ENCODE measurements at regions not wholly inside any gene's neighbourhood (a gene's known extent, or its start where the extent isn't known, plus 50 kb on each side); places are given as distances from the start of the nearest gene placed in this dataset.

GRCh38 chr1:239958063-239958462, 133.6 kb upstream of the FMN2 start:
- no peak for TF ChIP-seq CTCF (IDR thresholded peaks at IDR 0.05)
- no peak for TF ChIP-seq POLR2A (IDR thresholded peaks at IDR 0.05)

Data from esophagus squamous epithelium (tissue), 4 donors.